SJSA1 (cell line): ENCODE measurements at regions not wholly inside any gene's neighbourhood (a gene's known extent, or its start where the extent isn't known, plus 50 kb on each side); places are given as distances from the start of the nearest gene placed in this dataset.

Experiments used
- DNase-seq, 2 experiments: peaks; one replicate each; pipeline ENCODE4 v3.0.0-alpha.2; 2015 to 2020; ENCODE audit warnings: low spot score in 2 of 2, low read depth in 1 of 2
- H3K27ac ChIP-seq: fragments of 250-450 bp; sonication (Bioruptor Pico); 2 replicates; pipeline ENCODE4 v1.5.1; 2020; ENCODE audit warnings: mild to moderate bottlenecking, moderate library complexity
- H3K27me3 ChIP-seq: fragments of 250-450 bp; sonication (Bioruptor Pico); replicated peaks from 2 replicates; pipeline ENCODE4 v1.5.1; 2020; ENCODE audit warnings: mild to moderate bottlenecking, moderate library complexity
- H3K36me3 ChIP-seq: fragments of 250-450 bp; sonication (Bioruptor Pico); 2 replicates; pipeline ENCODE4 v1.5.1; 2020; ENCODE audit warnings: mild to moderate bottlenecking
- H3K4me1 ChIP-seq: fragments of 250-450 bp; sonication (Bioruptor Pico); replicated peaks from 2 replicates; pipeline ENCODE4 v1.6.1; 2021; ENCODE audit warnings: mild to moderate bottlenecking
- H3K4me3 ChIP-seq: fragments of 250-450 bp; sonication (Bioruptor Pico); 2 replicates; pipeline ENCODE4 v1.5.1; 2020; ENCODE audit warnings: mild to moderate bottlenecking
- H3K9me3 ChIP-seq: fragments of 250-450 bp; sonication (Bioruptor Pico); replicated peaks from 2 replicates; pipeline ENCODE4 v1.5.1; 2020; ENCODE audit warnings: mild to moderate bottlenecking

DNA sequence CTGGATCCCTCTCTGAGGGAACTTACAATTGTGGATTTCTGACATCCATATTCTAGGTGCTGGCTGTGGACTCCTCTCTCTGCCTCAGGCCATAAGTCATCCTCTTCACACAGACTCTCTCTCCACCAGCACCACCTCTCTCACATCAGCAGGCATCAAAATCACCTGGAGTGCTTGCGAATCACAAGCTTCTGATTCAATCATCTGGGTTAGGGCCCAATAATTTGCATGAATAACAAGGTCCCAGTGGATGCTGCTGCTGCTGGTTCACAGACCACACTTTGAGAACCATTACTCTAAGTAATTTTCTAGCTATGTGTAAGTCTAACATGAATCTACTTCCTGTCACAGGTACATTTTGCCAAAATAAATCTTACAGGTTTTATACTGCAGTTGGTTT is 214.9 kb downstream of the DSEL start:
- H3K4me1 ChIP-seq, result 0 out of 2 replicates have a peak, but pooled peaks cover 5% of the 10 kb centered on the region
- no peaks in the 10 kb centered on the region for H3K27me3 ChIP-seq
- 0 out of 2 replicates have a peak, but pooled peaks cover 3% of the 10 kb centered on the region for H3K9me3 ChIP-seq
- H3K4me3 ChIP-seq, result no peak overlapping the region
- no peak for DNase-seq
- no peaks in the 10 kb centered on the region for H3K36me3 ChIP-seq
- H3K27ac ChIP-seq, result peak overlapping the region; percentile 53

DNA sequence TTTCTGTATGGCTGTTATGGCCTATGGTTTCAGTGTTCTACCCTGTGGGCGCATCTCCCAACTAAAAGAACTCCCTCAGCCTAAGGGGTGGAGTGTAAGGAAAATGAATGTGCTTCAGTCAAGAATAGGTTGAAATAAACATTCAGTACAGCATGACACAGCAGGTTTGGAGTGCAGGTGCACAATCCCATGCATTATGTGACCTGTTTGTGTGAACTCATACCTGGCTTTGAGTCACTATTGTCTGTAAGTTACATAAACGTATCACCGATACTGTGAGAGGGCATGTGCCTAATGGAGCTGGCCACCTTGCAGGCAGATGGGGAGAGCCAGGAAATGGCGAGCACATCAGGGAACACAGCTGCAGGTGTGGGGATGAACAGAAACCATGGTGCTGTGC is 216.0 kb downstream of the DSEL start:
- Histone ChIP-seq H3K4me1 (0 out of 2 replicates have a peak, but pooled peaks cover 5% of the 10 kb centered on the region), H3K9me3 (0 out of 2 replicates have a peak, but pooled peaks cover 3% of the 10 kb centered on the region), H3K27ac (no peak overlapping the region), H3K27me3 (no peaks in the 10 kb centered on the region), H3K4me3 (no peak overlapping the region), H3K36me3 (no peaks in the 10 kb centered on the region)
- no peak for DNase-seq

DNA sequence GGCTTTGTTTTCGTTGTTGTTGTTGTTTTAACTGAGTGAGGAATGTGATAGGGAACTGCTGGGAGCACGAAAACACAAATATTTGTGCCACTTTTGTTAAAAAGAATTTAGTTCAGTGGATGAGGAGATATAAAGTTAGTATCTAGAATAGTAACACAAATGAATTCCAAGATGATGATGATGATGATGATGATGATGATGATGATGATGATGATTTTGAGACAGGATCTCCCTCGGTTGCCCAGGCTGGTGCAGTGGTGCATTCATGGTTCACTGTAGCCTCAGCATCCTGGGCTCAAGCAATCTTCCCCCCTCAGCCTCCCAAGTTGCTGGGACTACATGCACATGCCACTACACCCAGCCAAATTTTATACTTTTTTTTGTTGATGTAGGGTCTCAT is 223.7 kb downstream of the DSEL start:
- Histone ChIP-seq H3K36me3 (no peaks in the 10 kb centered on the region), H3K27me3 (no peaks in the 10 kb centered on the region), H3K4me3 (no peak overlapping the region), H3K4me1 (no peaks in the 10 kb centered on the region), H3K27ac (no peak overlapping the region), H3K9me3 (no peaks in the 10 kb centered on the region)
- no peak for DNase-seq

DNA sequence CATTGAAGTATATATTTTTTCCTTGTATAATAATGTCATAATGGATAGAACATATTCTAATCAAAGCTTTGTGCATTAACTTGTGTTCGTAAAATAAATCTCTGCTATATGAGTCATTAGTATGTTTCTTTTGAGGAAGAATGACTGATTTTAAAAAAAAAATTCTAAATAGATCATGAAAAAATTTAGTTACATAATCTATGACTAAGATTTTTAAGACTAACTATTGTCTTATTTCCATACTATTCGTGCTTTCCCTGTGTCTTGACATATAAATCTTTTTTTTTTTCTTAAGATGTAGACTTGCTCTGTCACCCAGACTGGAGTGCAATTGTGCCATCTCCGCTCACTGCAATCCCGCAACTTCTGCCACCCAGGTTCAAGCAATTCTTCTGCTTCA is 226.1 kb downstream of the DSEL start:
- no peak for DNase-seq
- Histone ChIP-seq H3K36me3 (no peaks in the 10 kb centered on the region), H3K27ac (no peak overlapping the region), H3K4me3 (no peak overlapping the region), H3K27me3 (no peaks in the 10 kb centered on the region), H3K4me1 (no peaks in the 10 kb centered on the region), H3K9me3 (no peaks in the 10 kb centered on the region)

DNA sequence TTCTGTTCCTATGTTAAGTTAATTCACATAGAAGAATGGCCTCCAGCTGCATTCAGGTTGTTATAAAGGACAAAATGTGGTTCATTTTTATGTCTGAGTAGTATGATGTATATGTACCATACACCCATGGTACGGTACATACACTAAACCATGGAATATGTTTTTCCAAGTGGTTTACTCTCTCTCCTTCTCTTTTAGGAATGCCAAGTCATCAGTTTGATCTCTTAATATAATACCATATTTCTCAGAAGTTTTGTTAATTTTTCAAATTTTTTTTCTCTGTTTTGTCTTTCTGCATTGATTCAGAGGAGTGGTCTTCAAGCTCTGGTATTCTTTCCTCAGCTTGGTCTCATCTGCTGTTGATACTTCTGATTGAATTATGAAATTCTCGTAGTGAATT is 230.9 kb downstream of the DSEL start:
- no peak for DNase-seq

DNA sequence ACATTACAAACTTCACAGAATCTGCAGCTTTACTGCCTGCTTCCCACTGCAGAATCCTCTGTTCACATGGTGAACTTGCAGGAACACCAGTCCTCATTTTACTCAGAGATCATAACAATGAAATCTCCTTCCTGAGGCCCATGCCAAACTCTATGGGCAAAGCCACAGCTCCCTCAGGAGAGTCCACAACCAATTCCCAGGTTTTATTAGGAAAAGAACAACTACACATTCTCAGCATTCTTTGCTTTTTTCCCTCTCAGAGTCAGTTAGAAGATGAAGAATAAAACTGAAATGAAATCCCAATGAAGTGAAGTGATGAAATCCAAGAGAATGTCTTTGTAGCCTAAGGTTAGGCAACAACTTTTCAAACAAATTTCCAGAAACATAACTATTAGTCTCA is 233.7 kb downstream of the DSEL start:
- Histone ChIP-seq H3K27ac (no peak overlapping the region), H3K36me3 (no peaks in the 10 kb centered on the region)
- DNase-seq, result no peak

More for the DNA sequence above, 230.9 kb downstream of the DSEL start:
- Histone ChIP-seq H3K4me1 (no peaks in the 10 kb centered on the region), H3K36me3 (no peaks in the 10 kb centered on the region), H3K27ac (no peak overlapping the region), H3K27me3 (no peaks in the 10 kb centered on the region), H3K9me3 (no peaks in the 10 kb centered on the region), H3K4me3 (no peak overlapping the region)

DNA sequence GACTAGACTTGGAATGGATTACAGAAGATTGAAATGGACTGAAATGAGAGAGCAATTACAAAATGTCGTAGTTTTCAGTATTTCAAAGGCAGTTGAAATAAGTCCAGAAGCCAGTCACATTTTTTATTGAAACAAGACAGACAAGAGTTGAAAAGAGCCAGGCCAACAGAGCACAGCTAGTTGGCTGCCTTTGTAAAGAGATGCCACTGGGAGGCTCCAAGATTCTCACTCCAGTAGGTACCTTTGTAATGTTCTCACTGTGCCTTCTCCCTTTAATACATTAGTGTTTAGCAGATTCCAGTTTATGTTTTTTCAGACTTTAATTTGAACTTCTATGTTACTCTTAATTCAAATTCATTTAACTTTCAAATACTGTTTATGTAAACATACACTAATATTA is 234.8 kb downstream of the DSEL start:
- H3K9me3 ChIP-seq, result no peaks in the 10 kb centered on the region
- no peaks in the 10 kb centered on the region for H3K36me3 ChIP-seq
- no peak for DNase-seq
- H3K27ac ChIP-seq, result no peak overlapping the region
- H3K4me1 ChIP-seq, result no peaks in the 10 kb centered on the region
- H3K27me3 ChIP-seq, result no peaks in the 10 kb centered on the region
- H3K4me3 ChIP-seq, result no peak overlapping the region

More for the DNA sequence above, 233.7 kb downstream of the DSEL start:
- H3K9me3 ChIP-seq, result no peaks in the 10 kb centered on the region
- H3K4me1 ChIP-seq, result no peaks in the 10 kb centered on the region
- H3K4me3 ChIP-seq, result no peak overlapping the region
- H3K27me3 ChIP-seq, result no peaks in the 10 kb centered on the region

DNA sequence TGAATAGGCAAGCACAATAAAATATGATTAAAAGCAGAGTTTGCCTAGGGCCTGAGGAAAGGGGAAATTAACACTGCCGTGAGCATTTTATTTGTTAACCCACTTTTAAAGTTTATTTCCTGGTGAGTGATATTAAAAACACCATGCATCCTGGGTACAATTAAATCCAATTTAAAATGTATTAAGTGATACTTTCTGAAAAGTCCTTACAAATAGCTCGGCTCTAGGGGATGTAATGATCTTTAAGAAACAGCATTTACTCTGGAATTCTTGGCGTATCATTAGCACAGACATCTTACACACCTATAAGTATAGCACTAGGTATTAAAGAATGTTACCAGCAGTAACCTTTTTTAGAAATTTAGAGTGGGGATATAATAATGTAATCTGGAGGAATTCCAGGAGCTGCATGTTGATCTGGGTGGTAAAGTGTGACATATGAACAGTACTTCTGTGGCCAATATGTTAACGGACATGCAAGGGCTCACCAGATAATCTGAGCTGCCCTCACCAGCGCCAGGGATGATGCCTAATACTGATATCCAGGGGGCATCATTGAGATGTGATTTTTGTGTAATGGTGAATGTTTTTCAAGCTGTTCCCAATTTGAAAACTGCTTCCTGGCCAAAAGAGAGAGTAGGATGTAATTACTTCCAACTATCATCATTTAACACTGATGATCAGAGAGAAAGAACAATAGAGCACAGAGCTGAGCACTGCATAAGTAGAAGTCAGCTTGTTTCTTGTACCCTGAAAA is 235.9 kb downstream of the DSEL start:
- Histone ChIP-seq H3K4me1 (no peaks in the 10 kb centered on the region), H3K27ac (no peak overlapping the region), H3K27me3 (no peaks in the 10 kb centered on the region), H3K9me3 (no peaks in the 10 kb centered on the region), H3K36me3 (no peaks in the 10 kb centered on the region), H3K4me3 (no peak overlapping the region)
- no peak for DNase-seq

DNA sequence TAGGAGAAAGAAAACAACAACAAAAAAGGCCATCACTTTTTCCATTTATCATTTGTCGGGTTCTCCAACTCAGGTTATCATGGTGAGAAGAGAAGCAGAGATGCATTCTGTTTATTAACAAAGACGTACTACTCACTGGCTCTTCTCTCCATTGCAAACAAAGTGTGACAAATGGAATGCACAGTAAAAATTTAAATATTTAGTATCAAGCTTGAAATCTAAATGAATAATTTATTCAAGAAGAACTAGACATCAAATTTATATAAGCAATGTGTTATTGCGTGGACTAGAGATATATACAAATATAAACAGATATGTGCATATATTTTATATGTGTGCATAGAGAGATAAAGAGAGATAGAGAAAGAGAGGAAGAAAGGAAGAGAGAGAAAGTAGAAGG is 236.5 kb downstream of the DSEL start:
- Histone ChIP-seq H3K4me1 (no peaks in the 10 kb centered on the region), H3K36me3 (no peaks in the 10 kb centered on the region), H3K27me3 (no peaks in the 10 kb centered on the region), H3K9me3 (no peaks in the 10 kb centered on the region), H3K4me3 (no peak overlapping the region), H3K27ac (no peak overlapping the region)
- no peak for DNase-seq

DNA sequence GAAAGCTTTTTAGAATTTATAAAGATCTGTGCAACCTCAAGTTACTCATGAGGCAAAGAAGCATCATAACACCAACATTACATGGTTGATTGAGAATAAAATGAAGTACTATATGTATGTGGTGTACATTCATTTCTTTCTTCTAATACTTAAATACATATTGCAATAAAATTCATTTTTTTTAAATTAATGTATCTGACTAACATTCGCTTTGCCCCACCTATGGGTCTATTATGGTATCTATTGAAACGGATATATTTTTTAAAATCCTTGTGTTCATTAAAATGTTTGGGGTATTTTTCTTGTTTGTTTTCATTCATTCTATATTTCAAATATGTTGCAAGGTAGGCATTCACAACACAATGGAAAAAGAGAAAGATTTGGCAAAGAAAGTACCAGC is 237.5 kb downstream of the DSEL start:
- Histone ChIP-seq H3K4me3 (no peak overlapping the region), H3K36me3 (no peaks in the 10 kb centered on the region), H3K27me3 (no peaks in the 10 kb centered on the region), H3K4me1 (no peaks in the 10 kb centered on the region), H3K9me3 (no peaks in the 10 kb centered on the region), H3K27ac (no peak overlapping the region)
- DNase-seq, result no peak

DNA sequence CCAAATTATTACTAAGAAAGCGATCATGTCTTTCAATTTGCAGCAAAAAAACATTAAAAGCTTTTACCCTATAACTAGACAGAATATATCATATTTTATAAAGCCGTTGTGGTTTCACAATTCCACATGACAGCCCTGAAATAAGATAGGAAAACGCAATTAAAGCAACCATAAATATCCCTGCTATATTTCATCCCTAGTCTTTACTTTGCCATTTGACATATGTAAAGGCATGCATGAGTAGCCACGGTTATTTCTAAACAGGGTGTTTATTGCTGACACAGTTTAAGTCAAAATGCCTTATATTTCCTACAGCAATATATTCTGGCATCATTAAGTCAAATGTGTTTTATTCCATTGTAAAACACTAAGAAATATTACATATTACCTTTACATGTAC is 239.9 kb downstream of the DSEL start:
- DNase-seq, result no peak
- Histone ChIP-seq H3K27ac (no peak overlapping the region), H3K9me3 (no peaks in the 10 kb centered on the region; the same call in 1 of the 2 replicates), H3K4me1 (no peaks in the 10 kb centered on the region), H3K36me3 (no peaks in the 10 kb centered on the region), H3K4me3 (no peak overlapping the region), H3K27me3 (no peaks in the 10 kb centered on the region)

DNA sequence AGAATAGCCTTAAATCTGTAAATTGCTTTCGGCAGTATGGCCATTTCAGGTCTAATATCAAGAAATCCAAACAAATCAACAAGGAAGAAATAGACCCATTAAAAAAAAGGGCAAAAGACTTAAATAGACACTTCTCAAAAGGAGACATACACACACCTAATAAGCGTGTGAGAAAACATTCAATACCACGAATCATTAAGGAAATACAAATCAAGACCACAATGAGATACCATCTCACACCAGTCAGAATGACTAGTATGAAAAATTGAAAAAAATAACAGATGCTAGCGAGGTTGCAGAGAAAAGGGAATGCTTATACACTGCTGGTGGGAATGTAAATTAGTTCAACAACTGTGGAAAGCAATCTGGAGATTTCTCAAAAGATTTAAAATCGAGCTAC is 243.2 kb downstream of the DSEL start:
- H3K27me3 ChIP-seq, result no peaks in the 10 kb centered on the region
- H3K4me3 ChIP-seq, result no peak overlapping the region
- DNase-seq, result no peak
- no peaks in the 10 kb centered on the region; the same call in 1 of the 2 replicates for H3K9me3 ChIP-seq
- H3K4me1 ChIP-seq, result no peaks in the 10 kb centered on the region
- no peak overlapping the region for H3K27ac ChIP-seq
- no peaks in the 10 kb centered on the region for H3K36me3 ChIP-seq

DNA sequence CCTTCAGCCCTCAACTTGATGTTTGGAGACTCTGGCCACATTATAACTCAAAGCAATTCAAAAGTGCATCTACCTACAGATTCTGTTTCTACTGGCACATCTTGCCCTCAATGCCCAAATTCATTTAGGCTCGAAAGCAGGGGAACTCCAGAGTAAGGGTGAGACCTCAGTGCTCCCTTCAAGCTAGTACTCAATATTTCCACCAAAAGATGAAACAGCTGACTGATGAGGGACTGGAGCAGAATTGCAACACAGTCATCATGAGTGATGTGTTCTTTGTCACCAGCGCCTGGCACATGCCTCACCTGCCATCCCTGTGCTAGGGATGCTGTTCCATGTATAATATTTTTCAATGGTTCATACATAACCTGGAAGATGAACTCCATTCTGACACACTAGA is 247.3 kb downstream of the DSEL start:
- Histone ChIP-seq H3K27me3 (no peaks in the 10 kb centered on the region), H3K27ac (no peak overlapping the region), H3K36me3 (no peaks in the 10 kb centered on the region), H3K4me1 (peaks cover 23% of the 10 kb centered on the region), H3K4me3 (no peak overlapping the region), H3K9me3 (no peaks in the 10 kb centered on the region; the same call in 1 of the 2 replicates)
- DNase-seq, result no peak

DNA sequence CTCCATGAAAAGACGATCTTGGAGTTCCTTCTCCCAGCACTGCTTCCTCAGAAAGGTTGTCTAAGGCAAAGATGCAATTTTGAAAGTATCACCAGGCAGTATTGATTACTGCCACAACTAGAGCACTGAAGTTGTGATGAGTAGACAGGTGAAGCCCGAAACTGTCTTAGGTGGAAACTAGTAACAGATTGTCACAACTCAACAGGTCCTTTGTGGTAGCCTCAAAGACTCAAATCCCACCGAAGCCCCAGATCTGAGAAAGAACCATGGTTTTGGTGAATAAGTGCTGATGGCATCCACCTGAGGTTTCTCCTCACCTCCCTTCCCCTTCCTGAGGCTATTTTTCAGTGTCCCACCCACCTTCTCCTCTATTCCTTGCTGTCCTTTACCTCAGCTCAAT is 248.0 kb downstream of the DSEL start:
- H3K27ac ChIP-seq, result no peak overlapping the region
- H3K36me3 ChIP-seq, result no peaks in the 10 kb centered on the region
- peaks cover 23% of the 10 kb centered on the region for H3K4me1 ChIP-seq
- no peak for DNase-seq
- no peak overlapping the region for H3K4me3 ChIP-seq
- no peaks in the 10 kb centered on the region for H3K27me3 ChIP-seq
- no peaks in the 10 kb centered on the region; the same call in 1 of the 2 replicates for H3K9me3 ChIP-seq
